HepG2 (cell line): ENCODE measurements at regions not wholly inside any gene's neighbourhood (a gene's known extent, or its start where the extent isn't known, plus 50 kb on each side); places are given as distances from the start of the nearest gene placed in this dataset.

Experiments
- ATAC-seq: fragments of 200-7000 bp; cut with Tn5 transposase; 3 replicates; pipeline ENCODE4 v1.9.1; 2020; ENCODE audit warnings: mild to moderate bottlenecking, moderate library complexity
- BruUV-seq: library from RNA; stranded (reverse); fragments of 400-500 nt; replicated peaks from 2 replicates; lab custom pipeline; 2021; lab: Mats Ljungman, UMichigan
- CTCF ChIA-PET: fragments of 300-600 bp; formaldehyde crosslinking; extraction: SDS; loops from one replicate; lab custom pipeline; 2021; ENCODE audit warnings: low total read pairs, inconsistent platforms, low intra/inter-chr PET ratio; lab: Yijun Ruan, JAX
- POLR2A ChIA-PET: fragments of 350-600 bp; sonication (Branson Sonifier 250); formaldehyde crosslinking; loops from one replicate; lab custom pipeline; 2020; ENCODE audit warnings: antibody characterized with exemption, inconsistent platforms; lab: Yijun Ruan, JAX
- DNase-seq: peaks from one replicate; pipeline ENCODE4 v3.0.0-alpha.2; 2015; ENCODE audit warnings: low spot score
- FAIRE-seq: peaks from 3 replicates; lab custom pipeline; 2011; peaks lifted over from hg19 to GRCh38; lab: Jason Lieb, UNC
- H2AFZ ChIP-seq: one replicate; pipeline ENCODE4 v1.6.1; 2011; ENCODE audit warnings: low read length, inconsistent platforms
- H3K27ac ChIP-seq: fragments of 300-600 bp; 3 replicates; pipeline ENCODE4 v1.8.0; 2011; ENCODE audit warnings: mixed run types, mild to moderate bottlenecking, mixed read lengths, low read length, inconsistent platforms; ENCODE audit not compliant: insufficient read depth; ENCODE audit errors: extremely low read length
- H3K27me3 ChIP-seq, 2 experiments: fragments of 200-600 bp in 1 of 2; 2 replicates in 1 of 2; 3 replicates in 1 of 2; pipeline versions ENCODE4 v1.6.0 to v1.8.0; 2011; ENCODE audit warnings: low read length in 2 of 2, mild to moderate bottlenecking in 2 of 2, moderate library complexity in 2 of 2, inconsistent platforms in 1 of 2; ENCODE audit not compliant: insufficient read depth in 2 of 2, control insufficient read depth in 1 of 2
- H3K36me3 ChIP-seq, 2 experiments: fragments of 200-600 bp in 1 of 2; replicated peaks in 1 of 2; 2 replicates in 1 of 2; 3 replicates in 1 of 2; pipeline versions ENCODE4 v1.5.1 to v1.8.0; 2011; ENCODE audit warnings: low read length in 2 of 2, inconsistent platforms in 1 of 2; ENCODE audit not compliant: insufficient read depth in 2 of 2, control insufficient read depth in 1 of 2
- H3K4me1 ChIP-seq: 2 replicates; pipeline ENCODE4 v1.5.1; 2012; ENCODE audit warnings: low read length, inconsistent platforms; ENCODE audit not compliant: insufficient read depth
- H3K4me2 ChIP-seq: 2 replicates; pipeline ENCODE4 v1.6.0; 2011; ENCODE audit warnings: low read depth, low read length, inconsistent platforms
- H3K4me3 ChIP-seq, 3 experiments: fragments of 200-600 bp in 1 of 3; sonication (generic), shearing (Covaris generic) in 1 of 3; replicated peaks in 1 of 3; 2 replicates each; pipeline ENCODE4 v1.5.1; 2011 to 2016; ENCODE audit warnings: low read length in 3 of 3, inconsistent platforms in 2 of 3, low read depth in 2 of 3, mild to moderate bottlenecking in 2 of 3, control low read depth in 1 of 3, mixed read lengths in 1 of 3; ENCODE audit not compliant: insufficient read depth in 1 of 3
- H3K79me2 ChIP-seq: one replicate; pipeline ENCODE4 v1.6.1; 2011; ENCODE audit warnings: low read length, inconsistent platforms; ENCODE audit not compliant: insufficient read depth
- H3K9ac ChIP-seq: 2 replicates; pipeline ENCODE4 v1.6.0; 2011; ENCODE audit warnings: mild to moderate bottlenecking, low read depth, low read length, inconsistent platforms; ENCODE audit not compliant: insufficient read depth
- H3K9me3 ChIP-seq: 2 replicates; pipeline ENCODE4 v1.5.1; 2012; ENCODE audit warnings: mild to moderate bottlenecking, low read length
- H4K20me1 ChIP-seq: 2 replicates; pipeline ENCODE4 v1.6.0; 2011; ENCODE audit warnings: inconsistent platforms, mild to moderate bottlenecking, low read length, moderate library complexity; ENCODE audit not compliant: insufficient read depth
- FOXK2 ChIP-seq: fragments of 450-650 bp; IDR thresholded peaks from 2 replicates; pipeline ENCODE4 v1.6.1; 2016
- HDAC2 ChIP-seq: sonication (generic); formaldehyde crosslinking; IDR thresholded peaks from 2 replicates; pipeline ENCODE4 v1.4.0; 2020; ENCODE audit warnings: missing genetic modification reagents
- JUND ChIP-seq: sonication (generic); formaldehyde crosslinking; IDR thresholded peaks from 2 replicates; pipeline ENCODE4 v1.8.0; 2022; ENCODE audit warnings: mild to moderate bottlenecking, missing genetic modification reagents
- KDM4B ChIP-seq: sonication (generic); formaldehyde crosslinking; IDR thresholded peaks from 2 replicates; pipeline ENCODE4 v1.4.0; 2020; ENCODE audit warnings: missing genetic modification reagents
- MNT ChIP-seq: fragments of 450-650 bp; IDR thresholded peaks from 2 replicates; pipeline ENCODE4 v1.6.1; 2016
- NCOR1 ChIP-seq: fragments of 200-600 bp; sonication (generic); IDR thresholded peaks from 2 replicates; pipeline ENCODE4 v1.7.0; 2017; ENCODE audit warnings: antibody characterized with exemption, low read length, borderline replicate concordance
- ZNF160 ChIP-seq: sonication (generic); formaldehyde crosslinking; IDR thresholded peaks from 2 replicates; pipeline ENCODE4 v1.8.0; 2022; ENCODE audit warnings: mild to moderate bottlenecking, inconsistent platforms, missing genetic modification reagents
- ZSCAN31 ChIP-seq: sonication (generic); formaldehyde crosslinking; IDR thresholded peaks from 2 replicates; pipeline ENCODE4 v1.5.0; 2020; ENCODE audit warnings: low read depth, mild to moderate bottlenecking, missing genetic modification reagents
- WGBS: methylation state at CpG from one replicate; pipeline ENCODE4 v1.1.6; 2017; ENCODE audit warnings: low lambda C conversion rate; 5-methylcytosine and 5-hydroxymethylcytosine counted together
- in situ Hi-C: cut with HindIII; loops from 2 replicates; pipeline ENCODE4 v1.10.0; 2017; ENCODE audit warnings: low pct_unique_long_range_greater_than_20kb; ENCODE audit not compliant: extremely low pct_ligation_motif_present
- intact Hi-C: fragments of 100-400 bp; cut with micrococcal nuclease; formaldehyde crosslinking; loops from one replicate; pipeline ENCODE4 v1.10.0; 2022; ENCODE audit not compliant: unreplicated experiment
- TF ChIP-seq, protein P1 (sequence below): sonication (generic); formaldehyde crosslinking; IDR thresholded peaks from 2 replicates; pipeline ENCODE4 v1.5.0; 2020; ENCODE audit warnings: missing genetic modification reagents

- TF ChIP-seq JUND (CRISPR knock-in tag) (no peak), KDM4B (no peak), ZNF160 (no peak), HDAC2 (CRISPR knock-in tag) (no peak), FOXK2 (no peak), MNT (no peak), ZSCAN31 (CRISPR knock-in tag) (no peak), NCOR1 (no peak)
- TF ChIP-seq, protein P1, sequence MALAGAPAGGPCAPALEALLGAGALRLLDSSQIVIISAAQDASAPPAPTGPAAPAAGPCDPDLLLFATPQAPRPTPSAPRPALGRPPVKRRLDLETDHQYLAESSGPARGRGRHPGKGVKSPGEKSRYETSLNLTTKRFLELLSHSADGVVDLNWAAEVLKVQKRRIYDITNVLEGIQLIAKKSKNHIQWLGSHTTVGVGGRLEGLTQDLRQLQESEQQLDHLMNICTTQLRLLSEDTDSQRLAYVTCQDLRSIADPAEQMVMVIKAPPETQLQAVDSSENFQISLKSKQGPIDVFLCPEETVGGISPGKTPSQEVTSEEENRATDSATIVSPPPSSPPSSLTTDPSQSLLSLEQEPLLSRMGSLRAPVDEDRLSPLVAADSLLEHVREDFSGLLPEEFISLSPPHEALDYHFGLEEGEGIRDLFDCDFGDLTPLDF (CRISPR knock-in tag), result no peak
- TF ChIP-seq, all 625 proteins: peak for 0
- FAIRE-seq (no peak), ATAC-seq (no peak), DNase-seq (no peak)
- ChIA-PET POLR2A (no interaction called here), CTCF (no interaction called here)
- WGBS, result 0% methylated on average over 1 of the region's 1 CpG
- Histone ChIP-seq H3K4me3 (no peak overlapping the region), H3K36me3 (no peaks in the 10 kb centered on the region), H2AFZ (no peak overlapping the region), H3K9me3 (no peaks in the 10 kb centered on the region), H3K79me2 (no peaks in the 10 kb centered on the region), H3K9ac (no peak overlapping the region), H3K27me3 (no peaks in the 10 kb centered on the region), H3K4me2 (no peak overlapping the region), H4K20me1 (no peaks in the 10 kb centered on the region), H3K4me1 (no peaks in the 10 kb centered on the region), H3K27ac (no peak overlapping the region)
- in situ Hi-C loops (no loop called here), intact Hi-C loops (no loop called here)
- no TSS peak for BruUV-seq
Observed at GRCh38 chr11:26062660-26063059, 269.3 kb upstream of the ANO3 start.
